Activated naive CD8-positive, alpha-beta T cell treated with anti-CD3 and anti-CD28 coated beads, Interleukin-2, amount 10 ng/mL, durations not matched to agents 7 days and 5 days (primary cell): ENCODE measurements at regions not wholly inside any gene's neighbourhood (a gene's known extent, or its start where the extent isn't known, plus 50 kb on each side); places are given as distances from the start of the nearest gene placed in this dataset.

Experiments used
- ATAC-seq: fragments of 150-1000 bp; cut with Tn5 transposase; one replicate; pipeline ENCODE4 v1.10.0; 2021; ENCODE audit warnings: low read depth, moderate library complexity
- POLR2A ChIA-PET: fragments of 350-600 bp; sonication (Branson Sonifier 250); formaldehyde crosslinking; loops from one replicate; lab custom pipeline; 2021; ENCODE audit warnings: antibody characterized with exemption; lab: Charles Lee
- DNase-seq: peaks from one replicate; pipeline ENCODE4 v3.0.0; 2021
- H3K27ac Mint-ChIP-seq: one replicate; pipeline ENCODE4 v1.8.0; 2022; ENCODE audit warnings: mild to moderate bottlenecking, mixed read lengths
- H3K27me3 Mint-ChIP-seq: one replicate; pipeline ENCODE4 v1.8.0; 2022; ENCODE audit warnings: mild to moderate bottlenecking, moderate library complexity, mixed read lengths
- H3K36me3 Mint-ChIP-seq: one replicate; pipeline ENCODE4 v1.8.0; 2021; ENCODE audit warnings: mild to moderate bottlenecking, mixed read lengths
- H3K4me1 Mint-ChIP-seq: one replicate; pipeline ENCODE4 v1.8.0; 2021; ENCODE audit warnings: mixed read lengths
- H3K4me3 Mint-ChIP-seq: one replicate; pipeline ENCODE4 v1.8.0; 2022; ENCODE audit warnings: mild to moderate bottlenecking, moderate library complexity, mixed read lengths
- H3K9me3 Mint-ChIP-seq: one replicate; pipeline ENCODE4 v1.8.0; 2021; ENCODE audit warnings: mixed read lengths

DNA sequence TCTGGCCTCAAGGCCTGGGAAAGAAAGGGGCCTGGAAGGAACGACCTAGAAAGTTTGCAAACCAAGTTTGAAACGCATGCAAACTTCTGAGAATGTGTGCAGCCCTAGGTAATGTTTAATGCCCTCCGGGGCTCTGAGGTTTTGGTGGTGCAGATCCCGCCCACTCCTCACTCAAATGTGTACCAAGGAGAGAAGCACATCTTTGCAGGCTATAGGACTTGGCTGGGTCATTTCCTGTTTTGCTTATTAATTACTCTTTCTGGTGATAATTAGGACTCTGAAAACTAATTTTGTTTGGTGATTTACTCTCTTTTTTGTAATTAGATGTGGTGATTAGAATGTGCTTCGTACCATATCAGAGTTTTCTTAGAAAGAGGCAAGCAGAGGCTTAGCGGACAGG is 625.9 kb upstream of the CADM1 start:
- peaks cover 3% of the 10 kb centered on the region for H3K27me3 Mint-ChIP-seq
- H3K9me3 Mint-ChIP-seq = no peaks in the 10 kb centered on the region
- DNase-seq (no peak), ATAC-seq (no peak)
- H3K4me3 Mint-ChIP-seq = no peak overlapping the region
- H3K27ac Mint-ChIP-seq = no peak overlapping the region
- no peaks in the 10 kb centered on the region for H3K4me1 Mint-ChIP-seq
- H3K36me3 Mint-ChIP-seq = no peaks in the 10 kb centered on the region
- POLR2A ChIA-PET = no interaction called here

- Mint-ChIP-seq H3K27ac (no peak overlapping the region), H3K4me3 (no peak overlapping the region), H3K27me3 (peaks cover 3% of the 10 kb centered on the region), H3K36me3 (no peaks in the 10 kb centered on the region), H3K4me1 (no peaks in the 10 kb centered on the region), H3K9me3 (no peaks in the 10 kb centered on the region)
- DNase-seq = no peak
- no peak for ATAC-seq
- POLR2A ChIA-PET = no interaction called here
Measured at GRCh38 chr11:116129456-116129855, 625.2 kb upstream of the CADM1 start.

DNA sequence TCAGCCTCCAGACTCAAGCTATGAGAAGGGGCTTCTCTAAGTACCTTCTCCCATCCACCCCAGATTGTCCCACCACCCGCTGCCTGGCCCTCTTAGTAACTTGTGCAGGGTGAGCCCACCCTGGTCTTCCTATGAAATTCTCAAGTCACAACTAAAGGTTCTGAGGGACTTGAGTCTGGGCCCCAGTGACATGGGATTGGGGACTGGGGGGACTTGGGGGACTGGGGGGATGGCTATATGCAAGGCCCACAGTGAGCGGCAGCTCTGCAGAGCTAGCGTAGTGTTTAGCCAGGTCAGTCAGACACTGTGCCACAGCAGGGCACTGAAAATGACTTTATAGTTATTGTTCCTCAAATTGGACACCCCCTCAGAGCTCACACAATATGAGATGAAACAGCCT is 622.3 kb upstream of the CADM1 start:
- no peak overlapping the region for H3K27ac Mint-ChIP-seq
- H3K9me3 Mint-ChIP-seq = no peaks in the 10 kb centered on the region
- H3K4me3 Mint-ChIP-seq = no peak overlapping the region
- POLR2A ChIA-PET = no interaction called here
- H3K4me1 Mint-ChIP-seq = no peaks in the 10 kb centered on the region
- H3K36me3 Mint-ChIP-seq = no peaks in the 10 kb centered on the region
- no peak for DNase-seq
- ATAC-seq = no peak
- H3K27me3 Mint-ChIP-seq = peaks cover 3% of the 10 kb centered on the region

DNA sequence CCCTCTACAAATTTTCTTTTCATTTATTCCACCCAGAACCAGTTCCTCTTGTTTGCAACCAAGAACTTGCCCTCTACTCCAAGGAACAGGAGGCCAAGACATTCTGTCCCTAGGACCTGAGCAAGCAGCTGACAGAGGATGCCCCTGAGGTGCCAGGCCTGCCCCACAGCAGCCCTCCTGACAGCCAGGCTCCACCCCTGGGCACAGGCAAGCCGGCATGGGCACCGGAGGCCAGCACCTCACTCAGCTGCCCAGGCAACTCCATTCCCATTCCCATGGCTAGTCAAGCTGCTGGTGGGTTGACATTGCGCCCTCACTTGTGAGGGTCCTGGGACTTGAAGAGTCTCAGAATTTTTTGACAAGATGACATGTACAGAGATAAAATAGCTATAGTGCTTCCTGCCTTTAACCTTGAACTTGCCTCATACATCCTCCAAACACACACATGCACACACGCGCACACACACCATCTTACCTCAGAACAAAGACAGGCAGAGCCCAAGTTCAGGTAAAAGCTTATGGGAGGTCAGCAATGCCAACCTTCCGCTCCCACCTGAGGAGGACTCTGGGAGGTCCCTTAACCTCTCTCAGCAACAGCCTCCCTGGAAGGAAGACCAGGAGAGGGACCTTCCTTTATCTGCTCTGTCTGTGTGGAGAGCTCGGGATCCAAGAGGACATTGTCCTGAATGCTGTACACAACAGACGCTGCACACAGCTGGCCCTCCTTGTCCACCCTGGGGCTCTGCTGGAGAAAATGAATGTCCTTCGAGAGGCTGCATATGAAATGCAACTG is 620.9 kb upstream of the CADM1 start:
- no peak for ATAC-seq
- no peaks in the 10 kb centered on the region for H3K9me3 Mint-ChIP-seq
- peaks cover 3% of the 10 kb centered on the region for H3K27me3 Mint-ChIP-seq
- DNase-seq = no peak
- H3K27ac Mint-ChIP-seq = no peak overlapping the region
- no peaks in the 10 kb centered on the region for H3K4me1 Mint-ChIP-seq
- POLR2A ChIA-PET = no interaction called here
- H3K4me3 Mint-ChIP-seq = no peak overlapping the region
- H3K36me3 Mint-ChIP-seq = no peaks in the 10 kb centered on the region

- Mint-ChIP-seq H3K9me3 (no peaks in the 10 kb centered on the region), H3K27ac (no peak overlapping the region), H3K27me3 (peaks cover 3% of the 10 kb centered on the region), H3K4me3 (no peak overlapping the region), H3K36me3 (no peaks in the 10 kb centered on the region), H3K4me1 (no peaks in the 10 kb centered on the region)
- ATAC-seq (no peak), DNase-seq (no peak)
- POLR2A ChIA-PET = no interaction called here
Measured at GRCh38 chr11:116123739-116124138, 619.5 kb upstream of the CADM1 start.

- H3K4me1 Mint-ChIP-seq = no peaks in the 10 kb centered on the region
- POLR2A ChIA-PET = no interaction called here
- ATAC-seq = no peak
- H3K4me3 Mint-ChIP-seq = no peak overlapping the region
- H3K9me3 Mint-ChIP-seq = no peaks in the 10 kb centered on the region
- H3K27me3 Mint-ChIP-seq = peaks cover 2% of the 10 kb centered on the region
- H3K36me3 Mint-ChIP-seq = no peaks in the 10 kb centered on the region
- no peak for DNase-seq
- no peak overlapping the region for H3K27ac Mint-ChIP-seq
Measured at GRCh38 chr11:116122697-116123472, 618.7 kb upstream of the CADM1 start.

- Mint-ChIP-seq H3K9me3 (no peaks in the 10 kb centered on the region), H3K27ac (no peak overlapping the region), H3K36me3 (no peaks in the 10 kb centered on the region), H3K4me3 (no peak overlapping the region), H3K4me1 (no peaks in the 10 kb centered on the region), H3K27me3 (no peaks in the 10 kb centered on the region)
- POLR2A ChIA-PET = no interaction called here
- DNase-seq (no peak), ATAC-seq (no peak)
Measured at GRCh38 chr11:116119158-116119557, 614.9 kb upstream of the CADM1 start.

- no peak for ATAC-seq
- Mint-ChIP-seq H3K9me3 (no peaks in the 10 kb centered on the region), H3K27ac (no peak overlapping the region), H3K36me3 (no peaks in the 10 kb centered on the region), H3K4me1 (no peaks in the 10 kb centered on the region), H3K27me3 (no peaks in the 10 kb centered on the region), H3K4me3 (no peak overlapping the region)
- no peak for DNase-seq
- POLR2A ChIA-PET = no interaction called here
Measured at GRCh38 chr11:116118138-116118470, 613.9 kb upstream of the CADM1 start.

- no peak overlapping the region for H3K27ac Mint-ChIP-seq
- H3K27me3 Mint-ChIP-seq = no peaks in the 10 kb centered on the region
Measured at GRCh38 chr11:116117331-116118137, 613.3 kb upstream of the CADM1 start.

DNA sequence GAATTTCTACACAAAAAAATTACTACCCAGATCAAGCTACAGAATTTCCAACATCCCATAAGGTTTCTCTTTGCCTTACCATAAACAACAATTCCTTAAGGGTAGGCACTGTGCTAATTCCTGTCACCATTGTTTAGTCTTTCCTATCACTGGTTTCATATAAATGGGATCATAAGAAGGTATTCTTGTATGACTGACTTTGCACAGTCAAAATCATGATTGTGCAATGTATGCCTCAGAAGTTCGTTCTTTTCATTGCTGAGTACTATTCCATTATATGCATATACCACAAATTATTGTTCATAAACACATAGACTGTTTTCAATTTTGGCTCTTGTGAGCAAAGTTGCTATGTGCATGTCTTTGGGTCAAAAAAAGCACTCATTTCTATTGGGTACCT is 611.6 kb upstream of the CADM1 start:
- Mint-ChIP-seq H3K36me3 (no peaks in the 10 kb centered on the region), H3K9me3 (no peaks in the 10 kb centered on the region), H3K4me1 (no peaks in the 10 kb centered on the region), H3K4me3 (no peak overlapping the region), H3K27ac (no peak overlapping the region), H3K27me3 (peaks cover 2% of the 10 kb centered on the region)
- POLR2A ChIA-PET = no interaction called here
- DNase-seq (no peak), ATAC-seq (no peak)

More at GRCh38 chr11:116117331-116118137, 613.3 kb upstream of the CADM1 start:
- POLR2A ChIA-PET = no interaction called here
- H3K9me3 Mint-ChIP-seq = no peaks in the 10 kb centered on the region
- H3K36me3 Mint-ChIP-seq = no peaks in the 10 kb centered on the region
- H3K4me3 Mint-ChIP-seq = no peak overlapping the region
- H3K4me1 Mint-ChIP-seq = no peaks in the 10 kb centered on the region
- ATAC-seq = no peak
- no peak for DNase-seq

GRCh38 chr11:116114198-116114651 is 610.0 kb upstream of the CADM1 start:
- Mint-ChIP-seq H3K4me3 (no peak overlapping the region), H3K4me1 (no peaks in the 10 kb centered on the region), H3K36me3 (no peaks in the 10 kb centered on the region), H3K27ac (no peak overlapping the region), H3K27me3 (peaks cover 2% of the 10 kb centered on the region), H3K9me3 (no peaks in the 10 kb centered on the region)
- DNase-seq (no peak), ATAC-seq (no peak)
- POLR2A ChIA-PET = no interaction called here

DNA sequence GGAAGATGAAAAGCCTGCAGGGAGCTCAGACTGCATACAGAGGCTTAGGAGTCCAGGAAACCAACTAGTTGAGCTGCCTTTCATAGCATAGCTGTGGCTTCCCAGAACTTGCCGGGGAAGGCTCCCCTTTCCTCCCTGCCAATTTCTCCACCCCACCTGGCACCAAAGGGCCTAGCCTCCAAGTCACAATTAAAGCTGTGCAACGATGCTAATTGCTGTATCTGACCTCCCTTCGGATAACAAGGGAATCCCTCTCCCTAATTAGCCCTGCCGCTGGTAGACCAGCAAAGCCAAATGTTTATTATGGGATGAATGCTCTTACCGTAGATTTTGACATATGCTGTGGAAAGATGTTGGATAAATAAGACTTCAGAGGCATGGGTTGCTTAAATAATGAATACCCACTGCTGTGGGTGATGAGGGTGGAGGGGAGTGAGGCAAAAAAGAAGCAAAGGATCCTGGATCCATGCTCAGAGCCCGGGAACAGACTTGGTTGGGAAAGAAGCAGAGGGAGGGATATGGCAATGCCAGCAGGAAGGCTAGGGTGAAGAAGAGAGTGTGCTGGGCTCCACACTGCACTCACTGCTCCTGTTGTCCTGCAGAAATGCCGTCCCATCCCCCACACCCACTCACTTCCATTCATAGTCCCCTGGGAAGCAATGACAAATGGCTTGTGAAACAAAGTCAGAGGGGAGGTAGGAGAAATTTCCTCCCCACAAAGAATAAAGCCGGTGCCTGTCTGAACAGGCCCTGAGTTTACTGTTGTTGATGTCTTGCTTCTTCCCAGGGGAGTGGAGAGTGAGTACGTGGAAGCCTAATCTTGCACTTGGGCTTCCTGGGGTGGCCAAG is 608.1 kb upstream of the CADM1 start:
- no peak for DNase-seq
- H3K27me3 Mint-ChIP-seq = peaks cover 2% of the 10 kb centered on the region
- POLR2A ChIA-PET = no interaction called here
- H3K4me3 Mint-ChIP-seq = no peak overlapping the region
- H3K36me3 Mint-ChIP-seq = peaks cover 2% of the 10 kb centered on the region
- no peak overlapping the region for H3K27ac Mint-ChIP-seq
- H3K4me1 Mint-ChIP-seq = no peaks in the 10 kb centered on the region
- H3K9me3 Mint-ChIP-seq = no peaks in the 10 kb centered on the region
- ATAC-seq = no peak

- no peak for ATAC-seq
- Mint-ChIP-seq H3K4me1 (no peaks in the 10 kb centered on the region), H3K36me3 (peaks cover 2% of the 10 kb centered on the region), H3K27me3 (peaks cover 2% of the 10 kb centered on the region), H3K9me3 (no peaks in the 10 kb centered on the region), H3K27ac (no peak overlapping the region), H3K4me3 (no peak overlapping the region)
- no peak for DNase-seq
- POLR2A ChIA-PET = no interaction called here
Measured at GRCh38 chr11:116111546-116111945, 607.3 kb upstream of the CADM1 start.
